IgD-negative memory B cell (primary cell): ENCODE measurements at regions not wholly inside any gene's neighbourhood (a gene's known extent, or its start where the extent isn't known, plus 50 kb on each side); places are given as distances from the start of the nearest gene placed in this dataset.
A peak's percentile ranks its signal among the peaks of the same experiment; 100 is the strongest.

Experiments used
- H3K27ac Mint-ChIP-seq, 3 donors: one replicate each; pipeline ENCODE4 v1.8.0; 2020 to 2022; ENCODE audit warnings: mild to moderate bottlenecking in 3 of 3, mixed read lengths in 3 of 3, moderate library complexity in 1 of 3
- H3K27me3 Mint-ChIP-seq: one replicate; pipeline ENCODE4 v1.8.0; 2021; ENCODE audit warnings: mixed read lengths
- H3K36me3 Mint-ChIP-seq: one replicate; pipeline ENCODE4 v1.8.0; 2020; ENCODE audit warnings: mild to moderate bottlenecking, mixed read lengths
- H3K4me1 Mint-ChIP-seq, 3 donors: one replicate each; pipeline ENCODE4 v1.8.0; 2020 to 2022; ENCODE audit warnings: mixed read lengths in 3 of 3, mild to moderate bottlenecking in 1 of 3
- H3K4me3 Mint-ChIP-seq, 4 donors: one replicate each; pipeline ENCODE4 v1.8.0; 2020 to 2022; ENCODE audit warnings: mild to moderate bottlenecking in 4 of 4, mixed read lengths in 4 of 4, moderate library complexity in 3 of 4
- H3K9me3 Mint-ChIP-seq, 3 donors: one replicate each; pipeline ENCODE4 v1.8.0; 2020 to 2021; ENCODE audit warnings: mixed read lengths in 3 of 3, mild to moderate bottlenecking in 1 of 3

DNA sequence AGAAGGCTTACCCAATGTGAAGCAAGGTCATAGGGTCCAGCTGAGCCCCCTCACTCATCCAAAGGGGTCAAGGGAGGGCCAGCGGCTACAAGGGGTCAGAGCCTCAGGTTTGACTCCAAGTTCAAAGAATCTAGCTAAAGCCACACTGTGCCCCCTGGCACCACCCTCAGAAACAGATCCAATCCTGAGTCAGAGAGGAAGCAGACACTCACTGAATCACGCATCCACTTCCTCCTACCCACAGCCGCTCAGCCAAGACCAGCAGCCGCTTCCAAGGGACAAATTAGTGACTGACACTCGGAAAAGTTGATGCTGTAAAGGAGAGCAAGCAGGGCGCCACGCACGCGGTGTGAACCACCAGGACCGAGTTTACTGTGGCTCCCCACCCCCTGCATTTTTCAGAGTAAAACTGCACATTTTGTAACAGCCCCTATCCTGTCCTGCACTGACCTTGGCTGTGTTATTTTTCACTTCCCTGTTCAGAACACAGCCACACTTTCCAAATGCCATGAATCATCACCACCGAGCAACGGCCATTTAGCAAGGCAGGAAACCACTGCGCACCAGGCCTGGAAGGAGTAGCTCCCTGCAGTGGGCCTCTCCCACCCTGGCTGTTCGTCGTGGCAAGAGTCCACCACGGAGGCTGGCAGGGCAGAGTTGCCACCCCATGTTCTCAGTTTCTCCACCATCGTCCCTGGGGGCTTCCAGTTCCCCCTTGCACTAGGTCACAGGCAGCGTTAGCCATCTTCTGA lies 147.8 kb downstream of the TOMM20 start:
- no peaks in the 10 kb centered on the region for H3K9me3 Mint-ChIP-seq
- H3K4me1 Mint-ChIP-seq = peaks cover 42 to 57% (median 53%) of the 10 kb centered on the region in 3 donors
- H3K36me3 Mint-ChIP-seq = peaks cover 2% of the 10 kb centered on the region
- H3K4me3 Mint-ChIP-seq = peak overlapping the region; percentile 42 to 86 (median 67)
- H3K27me3 Mint-ChIP-seq = no peaks in the 10 kb centered on the region
- H3K27ac Mint-ChIP-seq = peak overlapping the region; percentile 83 to 90 (median 89)

DNA sequence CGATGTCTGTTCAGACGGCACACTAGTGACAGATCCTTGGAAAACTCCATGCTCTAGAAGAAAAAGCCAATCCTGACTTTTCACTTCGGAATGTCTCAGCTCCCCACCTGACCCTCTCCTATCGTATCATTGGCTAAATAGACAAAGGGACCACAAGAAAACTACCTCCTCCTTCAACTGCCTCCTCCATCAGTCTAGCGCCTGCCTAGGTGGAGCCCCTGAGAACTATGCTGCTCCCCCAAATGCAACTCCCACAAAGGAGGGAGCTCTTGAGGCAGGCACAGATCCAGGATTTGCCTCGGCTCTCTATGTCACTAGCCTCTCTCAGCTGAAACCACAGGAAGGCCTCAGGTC lies 148.4 kb downstream of the TOMM20 start:
- H3K9me3 Mint-ChIP-seq = no peaks in the 10 kb centered on the region
- H3K27ac Mint-ChIP-seq = peak overlapping the region; percentile 83 to 90 (median 89)
- peak overlapping the region; percentile 42 to 86 (median 67) for H3K4me3 Mint-ChIP-seq
- H3K36me3 Mint-ChIP-seq = peaks cover 2% of the 10 kb centered on the region
- peaks cover 42 to 57% (median 53%) of the 10 kb centered on the region in 3 donors for H3K4me1 Mint-ChIP-seq
- no peaks in the 10 kb centered on the region for H3K27me3 Mint-ChIP-seq

DNA sequence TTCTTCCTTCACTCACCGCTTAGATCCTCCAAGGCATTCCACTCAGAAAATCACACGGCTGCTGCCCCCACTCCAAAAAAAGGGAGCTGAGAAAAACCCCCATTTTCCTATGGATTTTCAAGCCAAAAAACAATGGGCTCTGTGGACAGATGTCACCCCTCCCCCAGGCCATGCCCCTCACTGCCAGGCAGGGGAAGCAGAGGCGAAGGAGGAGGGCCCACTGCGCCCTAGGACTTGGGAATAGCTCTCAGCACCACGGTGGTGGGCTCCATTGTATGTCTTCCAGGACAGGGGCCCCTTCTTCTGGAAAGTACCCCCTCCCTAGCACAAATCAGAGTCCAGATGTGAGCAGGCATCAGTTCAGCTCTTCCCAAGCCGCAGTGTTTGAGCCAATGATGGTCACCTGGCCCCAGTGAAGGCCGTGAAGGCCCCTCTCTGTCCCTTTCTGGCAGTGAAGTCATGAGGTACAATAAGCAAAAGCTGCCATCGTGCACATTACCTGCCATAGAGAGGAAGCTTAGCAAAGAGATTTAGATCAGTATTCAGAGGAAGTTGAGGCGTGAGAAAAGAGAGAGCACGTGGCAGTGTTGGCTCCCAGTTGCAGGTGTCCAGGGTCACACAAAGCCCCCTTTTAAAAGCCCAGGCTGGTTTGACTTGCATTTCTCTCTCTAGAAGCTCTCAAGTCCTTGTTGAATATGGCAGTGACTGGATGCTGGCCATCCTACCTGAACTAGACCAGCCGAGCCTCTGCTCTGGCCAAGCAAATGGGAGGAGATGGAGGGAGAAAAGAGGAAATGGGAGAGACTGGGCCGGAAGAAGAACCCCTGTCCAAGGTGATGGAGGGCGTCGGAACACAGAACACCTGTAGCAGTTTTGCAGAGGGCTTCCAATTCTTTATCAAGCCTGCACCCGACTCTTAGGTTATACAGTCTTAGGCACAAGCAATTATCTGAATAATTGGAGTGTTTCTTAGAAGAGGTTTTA lies 149.0 kb downstream of the TOMM20 start:
- H3K9me3 Mint-ChIP-seq = no peaks in the 10 kb centered on the region
- H3K27ac Mint-ChIP-seq = peak overlapping the region; percentile 90 to 97 (median 93)
- H3K4me1 Mint-ChIP-seq = peaks cover 42 to 56% (median 52%) of the 10 kb centered on the region in 3 donors
- peaks cover 2% of the 10 kb centered on the region for H3K36me3 Mint-ChIP-seq
- H3K27me3 Mint-ChIP-seq = no peaks in the 10 kb centered on the region
- H3K4me3 Mint-ChIP-seq = peak overlapping the region; percentile 61 to 83 (median 72)

DNA sequence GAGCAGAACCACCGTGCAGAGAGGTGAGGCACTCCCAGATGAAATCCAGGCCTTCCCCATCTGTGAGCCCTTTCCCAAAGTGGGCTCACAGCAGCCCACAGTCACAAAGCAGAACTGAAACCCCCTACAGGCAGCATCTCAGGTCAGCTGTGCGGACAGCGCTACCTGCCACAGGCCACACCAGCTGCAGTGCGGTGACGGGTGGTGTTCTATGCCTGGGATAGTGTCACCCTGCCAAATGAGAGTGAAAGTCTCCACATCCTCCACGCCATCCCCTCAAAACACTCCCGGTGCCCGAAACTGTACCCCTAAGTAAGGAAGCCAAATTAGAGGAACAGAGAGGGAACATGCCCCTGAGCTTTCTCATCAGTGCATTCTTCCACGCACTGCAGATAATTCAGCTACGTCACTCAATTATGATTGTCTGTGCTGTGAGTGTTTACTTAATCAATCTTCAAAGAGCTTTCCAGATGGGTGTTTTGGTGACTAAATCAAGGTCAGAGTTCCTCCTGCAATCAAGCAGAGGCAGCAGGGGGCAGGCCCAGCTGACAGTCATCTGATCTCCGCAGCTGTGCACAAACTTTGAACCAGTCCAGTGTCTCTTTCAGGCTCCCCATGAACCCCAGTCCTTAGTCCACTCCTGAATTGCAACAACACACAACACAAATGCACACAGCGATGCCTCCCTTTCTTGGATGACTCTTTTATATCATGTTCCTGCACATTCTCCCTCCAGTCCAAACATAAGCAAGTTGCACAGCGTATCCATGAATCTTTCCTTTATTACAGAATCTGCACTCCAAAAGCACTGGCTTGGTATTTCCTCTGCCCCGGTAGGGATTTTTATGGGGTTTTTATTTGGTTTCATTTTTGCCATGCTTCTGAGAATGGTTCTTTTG lies 150.0 kb downstream of the TOMM20 start:
- H3K4me1 Mint-ChIP-seq = peaks cover 38 to 48% (median 44%) of the 10 kb centered on the region in 3 donors
- H3K27ac Mint-ChIP-seq = peak overlapping the region; percentile 90 to 97 (median 93)
- H3K36me3 Mint-ChIP-seq = no peaks in the 10 kb centered on the region
- no peaks in the 10 kb centered on the region for H3K9me3 Mint-ChIP-seq
- peak overlapping the region; percentile 61 to 83 (median 68) for H3K4me3 Mint-ChIP-seq
- H3K27me3 Mint-ChIP-seq = no peaks in the 10 kb centered on the region

DNA sequence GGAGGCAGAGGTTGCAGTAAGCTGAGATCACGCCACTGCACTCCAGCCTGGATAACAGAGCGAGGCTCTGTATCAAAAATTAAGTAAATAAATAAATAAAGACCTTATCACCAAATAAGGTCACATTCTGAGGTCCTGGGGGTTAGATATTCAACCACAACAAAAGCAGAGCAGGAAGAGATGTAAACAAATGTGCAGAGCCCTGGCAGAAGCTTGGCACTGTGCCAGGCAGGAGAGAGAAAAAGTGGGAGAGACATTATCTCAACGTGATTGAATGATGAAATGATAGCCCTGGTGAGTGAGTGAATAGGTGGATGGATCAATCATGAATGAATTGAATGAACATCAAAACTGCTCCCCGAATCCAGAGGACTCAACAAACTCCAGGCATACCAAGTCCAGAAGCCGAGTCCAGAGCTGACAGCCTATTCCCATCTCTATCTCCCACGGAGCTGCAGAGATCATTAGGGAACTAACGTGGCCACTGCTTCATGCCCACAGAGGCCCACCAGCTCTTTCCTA lies 150.7 kb downstream of the TOMM20 start:
- H3K4me1 Mint-ChIP-seq = peaks cover 38 to 47% (median 42%) of the 10 kb centered on the region in 3 donors
- no peaks in the 10 kb centered on the region for H3K36me3 Mint-ChIP-seq
- H3K27ac Mint-ChIP-seq = peak overlapping the region; percentile 90 to 97 (median 93)
- no peaks in the 10 kb centered on the region for H3K9me3 Mint-ChIP-seq
- no peaks in the 10 kb centered on the region for H3K27me3 Mint-ChIP-seq
- H3K4me3 Mint-ChIP-seq = peak overlapping the region in 3 of 4 donors; percentile 63 to 83 (median 73)

DNA sequence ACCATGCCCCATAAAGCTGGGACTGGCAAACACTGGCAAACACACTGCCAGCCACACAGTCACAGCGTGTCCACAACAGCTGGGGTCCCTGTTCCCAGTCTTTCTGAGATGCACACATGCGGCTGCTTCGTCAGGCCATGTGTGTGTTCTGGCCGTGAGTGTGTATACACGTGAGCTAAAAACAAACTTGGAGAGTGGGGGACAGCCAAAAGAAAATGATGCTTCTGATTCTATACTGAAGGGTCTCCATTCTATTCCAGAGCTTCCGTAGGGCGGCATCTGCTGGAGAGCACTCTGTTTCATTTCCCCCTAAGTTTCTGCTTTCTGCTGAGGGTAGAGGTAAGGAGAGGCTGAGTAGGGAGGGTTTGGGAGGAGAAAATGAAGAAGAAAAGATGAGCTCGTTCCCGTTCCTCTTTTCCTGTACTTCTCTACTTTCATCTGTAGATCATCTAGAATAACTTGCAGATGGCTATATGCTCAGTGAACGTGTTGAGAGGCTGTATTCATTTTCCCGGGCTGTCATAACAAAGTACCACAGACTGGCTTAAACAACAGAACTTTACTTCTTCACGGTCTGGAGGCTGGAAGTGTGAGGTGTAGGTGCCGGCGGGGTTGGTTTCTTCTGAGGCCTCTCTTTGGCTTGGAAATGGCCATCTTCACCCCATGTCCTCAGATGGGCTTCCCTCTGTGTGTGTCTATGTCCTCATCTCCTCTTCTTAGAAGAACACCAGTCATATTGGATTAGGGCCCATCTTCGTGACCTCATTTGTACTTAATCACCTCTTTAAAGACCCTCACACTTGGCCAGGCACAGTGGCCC lies 151.6 kb downstream of the TOMM20 start:
- H3K27ac Mint-ChIP-seq = peak overlapping the region in 2 of 3 donors; percentile 54 to 78
- H3K27me3 Mint-ChIP-seq = no peaks in the 10 kb centered on the region
- H3K4me1 Mint-ChIP-seq = peaks cover 38 to 47% (median 42%) of the 10 kb centered on the region in 3 donors
- H3K4me3 Mint-ChIP-seq = peak overlapping the region in 2 of 4 donors; percentile 6 to 19
- H3K36me3 Mint-ChIP-seq = no peaks in the 10 kb centered on the region
- H3K9me3 Mint-ChIP-seq = no peaks in the 10 kb centered on the region

DNA sequence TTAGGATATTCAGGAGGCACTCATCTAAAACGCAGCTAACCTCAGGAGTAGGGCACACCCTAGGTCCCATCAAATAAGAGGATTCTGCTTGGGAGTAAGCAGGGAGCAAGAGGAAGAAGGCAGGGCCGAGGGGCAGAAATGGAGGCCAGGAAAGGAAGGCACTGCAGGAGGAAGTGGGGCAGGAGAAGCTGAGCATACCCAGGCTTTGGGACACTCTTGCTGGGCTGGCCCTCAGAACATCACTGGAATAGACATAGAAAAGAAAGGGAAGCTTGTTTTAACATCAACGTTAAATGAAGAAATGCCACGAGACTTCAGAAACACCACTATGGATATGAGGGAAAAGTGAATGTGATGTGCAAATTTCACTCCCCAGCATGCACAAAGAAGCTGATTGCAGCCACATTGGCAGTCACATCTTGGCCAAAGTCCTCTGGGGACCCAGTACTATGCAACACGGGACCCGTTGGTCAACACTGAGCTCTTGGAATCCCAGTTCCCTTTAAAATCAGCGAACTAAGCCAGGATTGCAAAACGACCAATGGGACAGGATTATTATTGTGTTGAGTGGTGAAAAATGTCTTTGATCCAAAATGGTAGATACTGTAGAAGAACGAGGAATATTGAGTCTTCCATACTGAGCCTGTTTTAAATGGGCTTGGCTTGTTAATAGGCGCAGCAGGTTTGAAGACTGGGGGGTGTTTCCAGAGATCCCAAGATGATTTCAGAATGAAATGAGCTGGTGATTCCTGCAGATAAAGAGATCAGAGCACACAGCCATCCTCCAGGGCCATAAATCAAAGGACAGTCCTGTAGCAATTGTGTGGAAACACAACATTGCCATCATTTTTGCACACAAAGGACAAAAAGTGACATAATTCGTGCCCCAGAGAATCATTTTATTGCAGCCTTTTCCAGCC lies 152.4 kb downstream of the TOMM20 start:
- Mint-ChIP-seq H3K4me3 (no peak overlapping the region), H3K36me3 (no peaks in the 10 kb centered on the region), H3K27ac (no peak overlapping the region), H3K9me3 (no peaks in the 10 kb centered on the region), H3K27me3 (no peaks in the 10 kb centered on the region), H3K4me1 (peaks cover 32 to 43% (median 42%) of the 10 kb centered on the region in 3 donors)

DNA sequence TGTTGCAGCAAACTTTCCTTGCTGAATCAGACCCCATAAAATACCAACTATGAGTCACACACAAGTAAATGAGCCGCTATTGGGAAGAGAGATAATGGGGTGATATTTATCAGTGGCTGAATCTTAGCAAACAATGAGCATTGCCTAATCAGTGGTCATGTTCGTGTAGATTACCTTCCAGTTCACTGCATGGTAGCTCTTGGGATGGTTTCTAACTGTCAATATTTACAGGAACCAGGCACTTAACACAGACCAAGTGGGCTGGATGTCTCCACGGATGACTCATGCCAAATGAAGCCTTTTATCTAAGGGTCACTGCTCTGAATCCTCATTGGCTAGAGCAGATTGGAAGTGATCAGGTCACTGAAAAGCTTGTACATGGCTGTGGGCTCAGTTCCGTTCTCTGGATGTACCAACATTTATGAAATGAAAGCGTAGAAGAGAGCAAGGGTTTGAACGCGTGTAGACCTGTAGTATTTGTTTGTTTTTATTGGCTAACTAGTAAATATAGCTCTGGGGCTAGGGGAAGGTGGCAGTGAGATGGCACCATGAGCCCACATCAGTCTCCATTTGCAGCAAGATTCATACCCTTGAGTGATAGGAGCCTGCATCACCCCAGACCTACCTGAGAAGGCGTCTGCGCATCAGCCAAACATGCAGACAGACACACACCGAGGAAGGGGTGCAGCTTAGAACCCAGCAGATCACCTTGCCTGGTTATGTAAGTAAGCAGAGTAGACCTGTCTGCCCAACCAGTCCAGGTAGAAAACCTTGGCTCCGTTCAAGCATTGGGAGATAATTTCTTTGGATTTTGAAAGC lies 153.3 kb downstream of the TOMM20 start:
- Mint-ChIP-seq H3K36me3 (no peaks in the 10 kb centered on the region), H3K4me1 (peaks cover 25 to 37% (median 36%) of the 10 kb centered on the region in 3 donors), H3K9me3 (no peaks in the 10 kb centered on the region), H3K27ac (no peak overlapping the region), H3K4me3 (no peak overlapping the region), H3K27me3 (no peaks in the 10 kb centered on the region)

DNA sequence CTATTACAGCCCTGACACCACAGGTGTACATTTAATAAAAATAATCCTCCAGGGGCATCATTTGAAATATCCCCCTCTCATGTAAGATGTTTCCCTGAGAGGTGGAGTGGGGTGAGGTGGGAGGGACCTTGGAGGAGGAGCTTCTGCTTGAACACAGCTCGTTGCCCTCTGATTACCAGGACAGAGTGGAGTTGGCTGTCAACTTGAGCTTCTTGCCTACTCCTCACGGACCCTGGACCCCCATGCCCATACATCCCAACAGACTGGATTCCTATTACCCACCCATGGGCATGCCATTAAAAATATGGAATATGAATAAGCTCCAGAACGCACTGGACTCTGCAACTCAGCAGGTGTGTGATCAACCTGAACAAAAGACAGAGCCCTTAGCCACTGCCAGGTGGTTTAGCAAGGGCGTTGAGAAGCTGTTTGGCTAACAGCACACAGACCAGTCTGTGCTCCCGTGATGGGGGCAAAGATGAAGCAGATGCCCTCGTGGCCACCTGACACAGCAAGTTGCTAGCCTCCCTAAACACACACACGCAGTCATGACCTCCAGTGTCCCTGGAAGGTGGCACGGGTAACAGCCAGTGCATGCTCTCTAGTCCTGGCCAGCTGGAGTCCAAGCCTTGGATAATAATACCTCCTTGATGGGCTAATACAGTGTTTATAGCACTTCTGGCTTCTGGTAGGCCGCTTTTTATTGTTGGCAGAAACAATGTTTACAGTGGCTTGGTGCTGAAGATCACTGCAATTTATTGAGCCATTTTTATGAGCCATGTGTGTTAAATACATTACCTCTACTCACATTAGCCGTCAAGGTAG lies 155.0 kb downstream of the TOMM20 start:
- H3K27ac Mint-ChIP-seq = peak overlapping the region in 1 of 3 donors; percentile 44
- H3K4me3 Mint-ChIP-seq = no peak overlapping the region
- no peaks in the 10 kb centered on the region for H3K9me3 Mint-ChIP-seq
- H3K27me3 Mint-ChIP-seq = peaks cover 4% of the 10 kb centered on the region
- no peaks in the 10 kb centered on the region for H3K36me3 Mint-ChIP-seq
- peaks cover 12 to 23% (median 21%) of the 10 kb centered on the region in 3 donors for H3K4me1 Mint-ChIP-seq

DNA sequence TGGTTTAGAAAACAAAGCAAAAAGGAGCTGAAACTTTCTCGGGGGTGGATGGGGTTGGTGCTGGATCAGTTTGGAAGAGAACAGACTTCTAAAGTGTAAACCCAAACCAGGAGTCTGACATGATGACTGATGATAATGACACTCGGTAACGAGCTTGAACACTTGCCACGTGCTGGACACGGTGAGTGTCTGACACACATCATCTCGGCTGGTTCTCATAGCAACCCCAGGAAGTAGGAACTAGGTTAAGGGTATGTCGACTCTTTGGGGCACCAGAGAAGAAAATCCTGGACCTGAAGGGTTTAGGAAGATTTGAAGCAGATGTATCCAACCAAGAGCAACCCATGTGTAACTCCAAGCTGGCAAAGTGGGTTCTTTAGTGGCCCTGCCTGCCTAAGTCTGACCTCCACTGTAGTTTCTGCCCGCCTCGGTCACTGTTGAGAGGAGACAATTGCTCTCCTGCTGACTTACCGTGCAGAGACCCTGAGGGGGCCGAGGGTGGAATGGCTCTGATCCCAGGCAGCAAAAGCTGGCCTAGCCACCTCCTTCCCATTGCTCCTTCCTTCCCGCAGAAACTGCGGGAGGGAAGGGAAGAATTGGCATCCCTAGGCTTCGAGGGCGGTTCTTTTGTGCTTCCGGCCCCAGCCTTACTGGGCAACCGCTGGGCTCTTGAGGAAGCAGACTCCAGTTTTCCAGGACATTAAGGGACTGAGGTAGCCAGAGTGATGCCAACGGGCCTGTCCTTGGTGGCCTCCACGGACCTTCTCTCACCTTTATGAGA lies 156.0 kb downstream of the TOMM20 start:
- peak overlapping the region in 2 of 3 donors; percentile 6 to 44 for H3K27ac Mint-ChIP-seq
- H3K36me3 Mint-ChIP-seq = no peaks in the 10 kb centered on the region
- H3K4me3 Mint-ChIP-seq = no peak overlapping the region
- H3K9me3 Mint-ChIP-seq = no peaks in the 10 kb centered on the region
- H3K4me1 Mint-ChIP-seq = peaks cover 4 to 13% (median 10%) of the 10 kb centered on the region in 3 donors
- peaks cover 4% of the 10 kb centered on the region for H3K27me3 Mint-ChIP-seq
